ENCODE measurements at regions not wholly inside any gene's neighbourhood (a gene's known extent, or its start where the extent isn't known, plus 50 kb on each side); places are given as distances from the start of the nearest gene placed in this dataset.

DNA sequence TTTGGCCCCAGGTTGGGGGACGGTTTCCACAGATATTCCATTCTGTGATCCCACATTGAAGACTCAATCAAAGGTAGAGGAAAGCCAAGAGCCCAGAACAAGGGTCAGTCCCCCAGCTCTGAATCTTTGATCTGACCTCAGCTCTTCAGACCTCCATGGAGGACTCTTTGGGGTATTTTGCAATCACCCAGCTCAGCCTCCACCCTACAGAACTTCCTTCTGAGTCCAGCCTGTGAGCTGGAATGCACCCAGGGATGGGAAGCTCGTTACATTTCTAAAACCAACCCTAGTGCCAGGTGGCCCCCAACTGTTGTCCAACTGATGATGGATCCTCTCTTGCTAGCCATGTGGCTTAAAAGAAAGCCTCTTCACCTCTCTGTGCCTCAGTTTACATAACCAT, 335.3 kb downstream of the MN1 start:
- no peak overlapping the region for H3K27ac Mint-ChIP-seq
- H2AFZ ChIP-seq (ENCODE audit: insufficient read depth, low read depth, low read length, poor library complexity, severe bottlenecking), result no peak overlapping the region
- H4K20me1 ChIP-seq (ENCODE audit: control insufficient read depth, insufficient read depth, low read length, poor library complexity, severe bottlenecking), result no peaks in the 10 kb centered on the region
- peaks cover 2% of the 10 kb centered on the region for H3K9me3 Mint-ChIP-seq (ENCODE audit: insufficient read depth)
- H3K4me1 ChIP-seq (ENCODE audit: control insufficient read depth in 2 of 2, insufficient read depth in 2 of 2, low read length in 2 of 2), result no peaks in the 10 kb centered on the region
- WGBS (ENCODE audit: insufficient coverage), result 72% methylated on average over 2 of the region's 2 CpGs
- H3K4me2 ChIP-seq (replicated peaks; ENCODE audit: low read depth, low read length, poor library complexity, severe bottlenecking), result no peak overlapping the region
- TF ChIP-seq, protein P1, sequence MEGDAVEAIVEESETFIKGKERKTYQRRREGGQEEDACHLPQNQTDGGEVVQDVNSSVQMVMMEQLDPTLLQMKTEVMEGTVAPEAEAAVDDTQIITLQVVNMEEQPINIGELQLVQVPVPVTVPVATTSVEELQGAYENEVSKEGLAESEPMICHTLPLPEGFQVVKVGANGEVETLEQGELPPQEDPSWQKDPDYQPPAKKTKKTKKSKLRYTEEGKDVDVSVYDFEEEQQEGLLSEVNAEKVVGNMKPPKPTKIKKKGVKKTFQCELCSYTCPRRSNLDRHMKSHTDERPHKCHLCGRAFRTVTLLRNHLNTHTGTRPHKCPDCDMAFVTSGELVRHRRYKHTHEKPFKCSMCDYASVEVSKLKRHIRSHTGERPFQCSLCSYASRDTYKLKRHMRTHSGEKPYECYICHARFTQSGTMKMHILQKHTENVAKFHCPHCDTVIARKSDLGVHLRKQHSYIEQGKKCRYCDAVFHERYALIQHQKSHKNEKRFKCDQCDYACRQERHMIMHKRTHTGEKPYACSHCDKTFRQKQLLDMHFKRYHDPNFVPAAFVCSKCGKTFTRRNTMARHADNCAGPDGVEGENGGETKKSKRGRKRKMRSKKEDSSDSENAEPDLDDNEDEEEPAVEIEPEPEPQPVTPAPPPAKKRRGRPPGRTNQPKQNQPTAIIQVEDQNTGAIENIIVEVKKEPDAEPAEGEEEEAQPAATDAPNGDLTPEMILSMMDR (IDR thresholded peaks at IDR 0.05), result no peak
- no peak for TF ChIP-seq EZH2 (IDR thresholded peaks at IDR 0.05; ENCODE audit: borderline replicate concordance, insufficient read depth, low read depth, low read length, poor library complexity, severe bottlenecking)
- ATAC-seq (ENCODE audit: low read depth), result no peak
- intact Hi-C loops (cut with micrococcal nuclease), result no loop called here
- H3K36me3 ChIP-seq (replicated peaks in 1 of 2; ENCODE audit: control extremely low read depth in 1 of 2, control insufficient read depth in 1 of 2, extremely low read depth in 1 of 2, insufficient read depth in 2 of 2, low read length in 1 of 2), result no peaks in the 10 kb centered on the region
- peaks cover 0 to 7% (median 0%) of the 10 kb centered on the region in 3 donors for H3K9me3 ChIP-seq (ENCODE audit: control extremely low read depth in 1 of 3, control insufficient read depth in 2 of 3, insufficient read depth in 1 of 3, low read length in 2 of 3)
- no peak overlapping the region for H3K27ac ChIP-seq (ENCODE audit: low read length in 2 of 2)
- ChIA-PET POLR2A (no interaction called here), CTCF (no interaction called here)
- H3K79me2 ChIP-seq (ENCODE audit: control insufficient read depth, insufficient read depth, low read length), result no peaks in the 10 kb centered on the region
- no peak overlapping the region for H3K4me3 ChIP-seq (ENCODE audit: control extremely low read depth in 1 of 5, extremely low read depth in 1 of 5, insufficient read depth in 1 of 5, low read depth in 2 of 5, low read length in 4 of 5)
- DNase-seq, result no peak
- H3K27me3 Mint-ChIP-seq, result peaks cover 7% of the 10 kb centered on the region
- H3K4me3 Mint-ChIP-seq, result no peak overlapping the region
- H3K9ac ChIP-seq (ENCODE audit: low read length), result no peak overlapping the region
- H3K27me3 ChIP-seq (replicated peaks in 1 of 4; ENCODE audit: control extremely low read depth in 1 of 4, control insufficient read depth in 3 of 4, insufficient read depth in 4 of 4, low read length in 3 of 4), result no peaks in the 10 kb centered on the region
- H3K4me1 Mint-ChIP-seq, result no peaks in the 10 kb centered on the region

DNA sequence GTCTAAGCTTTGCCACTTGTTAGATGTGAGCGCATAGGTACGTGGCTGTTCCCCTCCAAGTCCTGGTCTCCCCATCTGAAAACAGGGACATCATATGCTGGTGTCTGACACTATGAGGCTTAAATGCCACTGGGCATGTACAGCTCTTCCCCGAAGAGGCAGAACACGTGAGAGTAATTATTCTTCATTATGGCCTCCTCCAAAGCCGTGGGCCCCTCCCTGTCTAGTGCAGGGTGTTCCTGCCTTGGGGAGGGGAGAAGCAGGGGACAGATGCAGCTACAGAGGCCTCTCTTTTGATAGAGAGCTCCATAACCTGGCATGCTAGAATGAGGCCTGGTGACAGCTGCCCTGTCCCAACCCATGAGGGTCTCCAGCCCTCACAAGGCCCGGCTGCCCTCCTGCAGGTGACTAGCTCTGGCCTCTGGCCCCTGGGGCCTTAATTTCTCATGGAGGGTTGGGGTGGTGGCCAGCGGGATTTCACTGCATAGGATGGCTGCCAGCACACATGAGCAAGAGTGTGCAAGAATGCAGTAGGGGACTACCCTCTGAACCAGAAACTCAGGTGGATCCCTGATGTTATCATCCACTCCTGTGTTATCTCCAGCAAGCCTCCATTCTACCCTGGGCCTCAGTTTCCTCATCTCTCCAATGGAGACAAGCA, 334.6 kb downstream of the MN1 start:
- H3K27me3 Mint-ChIP-seq, result peaks cover 3% of the 10 kb centered on the region
- no peak for ATAC-seq (ENCODE audit: low read depth)
- Histone ChIP-seq H3K4me1 (ENCODE audit: control insufficient read depth in 2 of 2, insufficient read depth in 2 of 2, low read length in 2 of 2) (no peaks in the 10 kb centered on the region), H3K4me2 (replicated peaks; ENCODE audit: low read depth, low read length, poor library complexity, severe bottlenecking) (no peak overlapping the region), H3K9me3 (ENCODE audit: control extremely low read depth in 1 of 3, control insufficient read depth in 2 of 3, insufficient read depth in 1 of 3, low read length in 2 of 3) (peaks cover 0 to 7% (median 0%) of the 10 kb centered on the region in 3 donors), H3K9ac (ENCODE audit: low read length) (no peak overlapping the region), H4K20me1 (ENCODE audit: control insufficient read depth, insufficient read depth, low read length, poor library complexity, severe bottlenecking) (no peaks in the 10 kb centered on the region), H3K27me3 (replicated peaks in 1 of 4; ENCODE audit: control extremely low read depth in 1 of 4, control insufficient read depth in 3 of 4, insufficient read depth in 4 of 4, low read length in 3 of 4) (no peaks in the 10 kb centered on the region), H3K27ac (ENCODE audit: low read length in 2 of 2) (no peak overlapping the region), H3K4me3 (ENCODE audit: control extremely low read depth in 1 of 5, extremely low read depth in 1 of 5, insufficient read depth in 1 of 5, low read depth in 2 of 5, low read length in 4 of 5) (no peak overlapping the region), H2AFZ (ENCODE audit: insufficient read depth, low read depth, low read length, poor library complexity, severe bottlenecking) (no peak overlapping the region), H3K36me3 (replicated peaks in 1 of 2; ENCODE audit: control extremely low read depth in 1 of 2, control insufficient read depth in 1 of 2, extremely low read depth in 1 of 2, insufficient read depth in 2 of 2, low read length in 1 of 2) (no peaks in the 10 kb centered on the region), H3K79me2 (ENCODE audit: control insufficient read depth, insufficient read depth, low read length) (no peaks in the 10 kb centered on the region)
- peaks cover under 1% of the 10 kb centered on the region for H3K9me3 Mint-ChIP-seq (ENCODE audit: insufficient read depth)
- ChIA-PET POLR2A (no interaction called here), CTCF (no interaction called here)
- intact Hi-C loops (cut with micrococcal nuclease), result no loop called here
- 61% methylated on average over 6 of the region's 7 CpGs for WGBS (ENCODE audit: insufficient coverage)
- H3K4me1 Mint-ChIP-seq, result no peaks in the 10 kb centered on the region
- no peak overlapping the region for H3K27ac Mint-ChIP-seq
- H3K4me3 Mint-ChIP-seq, result no peak overlapping the region
- DNase-seq, result no peak
- TF ChIP-seq EZH2 (IDR thresholded peaks at IDR 0.05; ENCODE audit: borderline replicate concordance, insufficient read depth, low read depth, low read length, poor library complexity, severe bottlenecking), result no peak
- TF ChIP-seq, protein P1 (IDR thresholded peaks at IDR 0.05), result no peak
